H7 (cell line): ENCODE measurements at regions not wholly inside any gene's neighbourhood (a gene's known extent, or its start where the extent isn't known, plus 50 kb on each side); places are given as distances from the start of the nearest gene placed in this dataset.

ENCODE experiments used
- DNase-seq: peaks from one replicate; pipeline ENCODE4 v3.0.0; 2012
- H3K27me3 ChIP-seq: 2 replicates; pipeline ENCODE4 v1.6.0; 2011; ENCODE audit warnings: mild to moderate bottlenecking, low read length; ENCODE audit not compliant: control insufficient read depth, insufficient read depth
- H3K36me3 ChIP-seq: replicated peaks from 2 replicates; pipeline ENCODE4 v1.5.1; 2011; ENCODE audit warnings: low read length; ENCODE audit not compliant: control insufficient read depth, insufficient read depth
- H3K4me3 ChIP-seq: 2 replicates; pipeline ENCODE4 v1.5.1; 2011; ENCODE audit warnings: low read depth, mild to moderate bottlenecking, control low read depth, low read length, moderate library complexity; ENCODE audit not compliant: insufficient read depth

DNA sequence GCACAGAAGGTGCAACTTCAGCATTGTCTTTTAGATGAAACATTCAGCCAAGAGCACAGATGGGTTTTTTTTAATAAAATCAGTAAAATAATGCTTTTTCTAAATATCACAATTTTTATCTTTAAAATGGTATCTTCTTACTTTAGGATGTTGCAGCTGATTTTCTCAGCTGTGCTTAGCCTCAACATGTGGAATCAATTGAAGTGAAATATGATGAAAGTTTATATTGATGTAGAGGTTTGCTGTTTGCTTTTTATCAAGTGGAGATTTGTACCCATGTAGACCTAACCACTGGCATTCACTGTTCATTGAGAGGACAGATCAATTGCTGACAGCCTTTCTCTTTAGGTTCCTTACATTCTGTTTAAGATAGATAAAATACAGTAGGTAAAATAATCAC lies 107.8 kb downstream of the CYB561 start:
- Histone ChIP-seq H3K27me3 (no peaks in the 10 kb centered on the region), H3K4me3 (no peak overlapping the region), H3K36me3 (no peaks in the 10 kb centered on the region)
- DNase-seq, result no peak

DNA sequence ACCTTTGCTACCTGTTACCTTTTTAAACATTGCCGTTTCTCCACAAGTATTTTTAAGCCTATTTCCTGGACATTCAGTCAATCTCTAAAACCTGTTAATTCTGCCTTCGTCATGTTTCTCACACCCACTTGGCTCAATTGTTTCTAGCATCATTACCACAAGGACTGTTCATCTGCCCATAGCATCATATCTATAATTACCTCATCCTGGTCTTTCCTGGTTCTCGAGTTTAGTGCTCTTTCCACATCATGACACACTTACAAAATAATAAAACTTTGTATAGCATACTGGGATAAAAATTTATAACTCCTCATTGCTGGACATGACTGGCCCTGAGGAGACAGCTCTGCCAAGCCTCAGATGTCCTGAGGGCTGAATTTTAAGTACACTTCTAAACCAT lies 104.8 kb downstream of the CYB561 start:
- Histone ChIP-seq H3K27me3 (no peaks in the 10 kb centered on the region), H3K4me3 (no peak overlapping the region), H3K36me3 (no peaks in the 10 kb centered on the region)
- DNase-seq, result no peak

- no peak overlapping the region for H3K4me3 ChIP-seq
- DNase-seq, result no peak
- no peaks in the 10 kb centered on the region for H3K36me3 ChIP-seq
- H3K27me3 ChIP-seq, result no peaks in the 10 kb centered on the region
Measured at GRCh38 chr17:63344383-63344782, 101.7 kb downstream of the CYB561 start.

DNA sequence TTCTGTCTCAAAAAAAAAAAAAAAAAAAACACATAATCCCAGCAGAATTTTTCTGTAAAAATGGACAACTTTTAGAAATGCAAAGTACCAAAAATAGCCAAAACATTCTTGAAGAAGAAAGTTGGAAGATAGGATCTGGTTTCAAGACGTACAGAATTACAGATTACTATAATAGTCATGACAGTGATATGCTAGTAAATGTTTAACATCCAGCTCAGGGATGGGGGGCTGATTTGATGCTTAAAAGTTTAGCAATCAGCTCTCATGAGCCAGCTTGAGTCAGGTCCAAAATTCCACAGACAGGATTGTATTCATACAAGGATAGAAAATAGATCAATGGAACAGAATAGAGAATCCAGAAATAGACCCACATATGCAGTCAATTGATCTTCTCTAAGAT lies 100.5 kb downstream of the CYB561 start:
- Histone ChIP-seq H3K27me3 (no peaks in the 10 kb centered on the region), H3K36me3 (no peaks in the 10 kb centered on the region), H3K4me3 (no peak overlapping the region)
- DNase-seq, result no peak

- H3K4me3 ChIP-seq, result no peak overlapping the region
- H3K36me3 ChIP-seq, result no peaks in the 10 kb centered on the region
- H3K27me3 ChIP-seq, result no peaks in the 10 kb centered on the region
- no peak for DNase-seq
Measured at GRCh38 chr17:63347475-63347874, 98.6 kb downstream of the CYB561 start.

DNA sequence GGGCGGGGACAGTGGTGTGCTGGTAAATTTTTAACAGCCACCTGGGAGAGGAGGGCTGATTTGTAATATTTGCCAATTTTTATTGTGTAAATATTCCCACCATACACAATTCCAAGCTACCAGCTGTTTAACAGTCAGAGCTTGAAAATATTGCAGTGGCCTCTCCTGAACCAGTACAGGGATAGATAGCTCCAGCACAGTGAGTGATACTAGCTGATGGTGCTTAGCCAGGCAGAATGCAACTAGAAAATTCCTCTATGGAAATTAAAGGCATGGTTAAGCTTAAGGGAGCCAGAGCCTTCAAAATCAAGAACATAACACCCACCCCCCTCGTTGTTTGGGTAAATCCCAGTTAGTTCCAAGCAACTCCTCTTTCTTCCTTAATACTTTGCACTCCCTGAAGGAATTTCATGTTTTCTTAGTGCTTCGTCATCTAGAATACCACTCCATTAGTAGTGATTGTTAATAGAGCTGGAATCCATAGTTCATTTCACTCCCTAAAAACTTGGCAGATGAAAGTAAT lies 96.6 kb downstream of the CYB561 start:
- no peak overlapping the region for H3K4me3 ChIP-seq
- no peaks in the 10 kb centered on the region for H3K36me3 ChIP-seq
- DNase-seq, result no peak
- no peaks in the 10 kb centered on the region for H3K27me3 ChIP-seq

GRCh38 chr17:63350364-63350763 lies 95.7 kb downstream of the CYB561 start:
- H3K27me3 ChIP-seq, result no peaks in the 10 kb centered on the region
- no peaks in the 10 kb centered on the region for H3K36me3 ChIP-seq
- H3K4me3 ChIP-seq, result no peak overlapping the region
- DNase-seq, result no peak

GRCh38 chr17:63354256-63354655 lies 91.8 kb downstream of the CYB561 start:
- no peaks in the 10 kb centered on the region for H3K36me3 ChIP-seq
- H3K4me3 ChIP-seq, result no peak overlapping the region
- DNase-seq, result no peak
- H3K27me3 ChIP-seq, result no peaks in the 10 kb centered on the region

- Histone ChIP-seq H3K4me3 (no peak overlapping the region), H3K27me3 (no peaks in the 10 kb centered on the region), H3K36me3 (no peaks in the 10 kb centered on the region)
- no peak for DNase-seq
Measured at GRCh38 chr17:63356337-63356757, 89.8 kb downstream of the CYB561 start.

DNA sequence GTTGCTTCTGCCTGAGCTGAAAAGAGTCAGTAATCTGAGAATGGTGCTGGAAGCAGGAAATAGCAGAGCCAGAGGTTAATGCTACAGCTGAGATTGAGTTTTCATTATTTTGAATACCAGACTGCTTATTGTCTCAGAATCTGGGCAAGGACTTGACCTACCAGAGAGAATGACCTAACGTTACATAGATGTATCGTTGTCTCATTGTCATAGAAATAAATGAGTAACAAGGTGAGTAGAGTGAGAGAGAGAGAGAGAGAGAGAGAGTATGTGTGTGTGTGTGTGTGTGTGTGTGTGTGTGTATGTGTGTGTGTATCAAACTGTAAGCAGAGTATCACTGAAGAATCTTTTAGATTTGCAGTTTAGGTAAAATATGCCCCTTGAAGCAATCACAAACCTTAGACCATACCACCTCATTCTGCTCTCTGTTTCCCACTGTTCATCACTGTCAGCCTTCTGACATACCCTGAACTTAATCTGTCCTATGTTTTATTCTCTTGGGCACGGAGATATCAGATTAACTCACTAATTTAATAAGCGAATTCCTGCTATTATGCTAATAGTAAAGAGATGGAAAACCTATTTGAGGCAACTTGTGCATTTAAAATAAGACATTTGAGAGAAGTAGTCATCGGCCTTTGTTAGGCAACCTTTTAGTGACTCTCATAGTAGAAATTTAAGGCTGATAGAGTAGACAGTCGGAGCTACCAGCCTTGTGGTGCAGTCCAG lies 87.8 kb downstream of the CYB561 start:
- DNase-seq, result no peak
- Histone ChIP-seq H3K27me3 (no peaks in the 10 kb centered on the region), H3K36me3 (no peaks in the 10 kb centered on the region; the same call in 1 of the 2 replicates), H3K4me3 (no peak overlapping the region)

- no peak for DNase-seq
- no peak overlapping the region for H3K4me3 ChIP-seq
- no peaks in the 10 kb centered on the region for H3K27me3 ChIP-seq
- no peaks in the 10 kb centered on the region; the same call in 1 of the 2 replicates for H3K36me3 ChIP-seq
Measured at GRCh38 chr17:63358956-63359355, 87.2 kb downstream of the CYB561 start.

DNA sequence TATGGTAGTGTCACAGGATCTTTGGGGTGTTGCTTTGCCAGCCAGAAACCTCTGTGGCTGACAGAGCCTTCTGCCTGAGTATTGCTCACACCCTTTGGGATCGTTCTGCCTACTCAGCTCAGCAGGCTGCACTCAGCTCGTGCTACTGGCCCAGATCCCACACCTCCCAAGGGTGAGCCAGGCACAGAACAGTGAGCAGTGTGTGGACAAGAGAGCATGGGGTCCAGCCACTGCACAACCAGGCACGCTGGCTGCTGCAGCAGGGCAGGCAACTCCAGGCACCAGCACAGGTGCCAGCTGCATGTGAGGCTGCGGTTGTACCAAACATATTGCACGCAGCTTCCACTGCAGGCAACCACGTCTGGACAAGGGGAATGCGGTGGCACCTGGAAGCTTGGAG lies 84.9 kb downstream of the CYB561 start:
- no peak for DNase-seq
- Histone ChIP-seq H3K27me3 (no peaks in the 10 kb centered on the region), H3K36me3 (no peaks in the 10 kb centered on the region; the same call in 1 of the 2 replicates), H3K4me3 (no peak overlapping the region)

DNA sequence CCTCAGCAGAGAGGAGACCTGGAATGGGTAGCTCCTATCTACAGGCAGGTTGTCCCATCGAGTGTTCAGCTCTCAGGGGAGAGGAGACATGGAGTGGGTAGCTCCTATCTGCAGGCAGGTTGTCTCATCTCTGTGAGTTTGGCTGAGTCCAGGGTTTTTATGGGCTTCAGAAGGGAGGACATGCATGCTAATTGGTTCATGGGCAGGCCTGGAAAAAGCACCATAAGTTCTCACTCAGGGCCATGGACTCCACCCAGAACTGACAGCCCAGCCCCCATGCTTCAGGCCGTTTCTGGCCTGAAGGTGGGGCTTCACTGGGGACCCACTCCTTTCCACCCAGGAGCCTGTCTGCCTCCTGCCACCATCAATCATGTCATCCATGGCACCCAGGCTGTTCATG lies 84.0 kb downstream of the CYB561 start:
- no peaks in the 10 kb centered on the region for H3K27me3 ChIP-seq
- no peaks in the 10 kb centered on the region; the same call in 1 of the 2 replicates for H3K36me3 ChIP-seq
- H3K4me3 ChIP-seq, result no peak overlapping the region
- DNase-seq, result no peak

DNA sequence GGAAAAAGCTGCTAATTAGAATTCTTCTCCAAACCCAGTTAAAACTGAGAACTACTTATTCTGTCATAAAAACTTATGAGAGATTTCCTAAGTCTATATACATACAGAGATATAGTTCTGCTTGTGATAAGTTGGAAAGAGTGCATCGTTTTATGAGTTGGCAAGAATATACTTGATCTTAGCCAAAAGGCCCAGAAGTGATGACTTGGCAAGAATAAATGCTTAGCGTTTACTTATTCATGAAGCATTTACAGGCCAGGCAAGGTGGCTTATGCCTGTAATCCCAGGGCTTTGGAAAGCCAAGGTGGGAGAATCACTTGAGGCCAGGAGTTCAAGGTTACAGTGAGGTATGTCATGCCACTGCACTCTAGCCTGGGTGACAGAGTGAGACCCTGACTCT lies 81.7 kb downstream of the CYB561 start:
- DNase-seq, result no peak
- Histone ChIP-seq H3K36me3 (no peaks in the 10 kb centered on the region; the same call in 1 of the 2 replicates), H3K27me3 (no peaks in the 10 kb centered on the region), H3K4me3 (no peak overlapping the region)

GRCh38 chr17:63364944-63365343 lies 81.2 kb downstream of the CYB561 start:
- DNase-seq, result no peak
- H3K27me3 ChIP-seq, result no peaks in the 10 kb centered on the region
- H3K36me3 ChIP-seq, result no peaks in the 10 kb centered on the region; the same call in 1 of the 2 replicates
- H3K4me3 ChIP-seq, result no peak overlapping the region
